Mesenchymal stem cell (in vitro differentiated cells and primary cell): ENCODE measurements at regions not wholly inside any gene's neighbourhood (a gene's known extent, or its start where the extent isn't known, plus 50 kb on each side); places are given as distances from the start of the nearest gene placed in this dataset.
"Not testable (repeated sequence)": the region's sequence is repeated elsewhere in the genome, so short reads cannot be mapped to it uniquely, and the experiment has no call there.

Experiments
- DNase-seq: peaks from one replicate; pipeline ENCODE4 v3.0.0-alpha.2; 2013
- H2AFZ ChIP-seq: one replicate; pipeline ENCODE4 v1.6.1; 2013; ENCODE audit warnings: low read depth, mild to moderate bottlenecking, control low read depth, inconsistent platforms, low read length, moderate library complexity
- H2AK5ac ChIP-seq: 2 replicates; pipeline ENCODE4 v1.6.1; 2013; ENCODE audit warnings: low read length, moderate library complexity, mild to moderate bottlenecking, inconsistent platforms; ENCODE audit not compliant: severe bottlenecking
- H2BK120ac ChIP-seq: one replicate; pipeline ENCODE4 v1.6.1; 2013; ENCODE audit warnings: low read depth, mild to moderate bottlenecking, inconsistent platforms, low read length, moderate library complexity
- H2BK12ac ChIP-seq, 2 experiments: one replicate each; pipeline ENCODE4 v1.6.1; 2013; ENCODE audit warnings: inconsistent platforms in 2 of 2, low read length in 2 of 2, mild to moderate bottlenecking in 2 of 2, moderate library complexity in 2 of 2, control low read depth in 1 of 2
- H2BK15ac ChIP-seq: one replicate; pipeline ENCODE4 v1.6.1; 2013; ENCODE audit warnings: mild to moderate bottlenecking, low read depth, inconsistent platforms; ENCODE audit not compliant: poor library complexity, severe bottlenecking
- H2BK5ac ChIP-seq: 2 replicates; pipeline ENCODE4 v1.6.1; 2013; ENCODE audit warnings: low read depth, mild to moderate bottlenecking, low read length, control low read depth, inconsistent platforms; ENCODE audit not compliant: poor library complexity, severe bottlenecking
- H3K14ac ChIP-seq, 2 experiments: one replicate each; pipeline ENCODE4 v1.6.1; 2013; ENCODE audit warnings: inconsistent platforms in 2 of 2, low read length in 2 of 2, control low read depth in 1 of 2, mild to moderate bottlenecking in 1 of 2, moderate library complexity in 1 of 2
- H3K18ac ChIP-seq, 2 experiments: one replicate each; pipeline ENCODE4 v1.6.1; 2013; ENCODE audit warnings: inconsistent platforms in 2 of 2, low read length in 2 of 2, control low read depth in 1 of 2, low read depth in 1 of 2, mild to moderate bottlenecking in 1 of 2
- H3K23ac ChIP-seq, 2 experiments: one replicate each; pipeline ENCODE4 v1.6.1; 2013; ENCODE audit warnings: inconsistent platforms in 2 of 2, low read length in 2 of 2, mild to moderate bottlenecking in 2 of 2, moderate library complexity in 2 of 2, control low read depth in 1 of 2
- H3K27ac ChIP-seq: 2 replicates; pipeline ENCODE4 v1.5.1; 2013; ENCODE audit warnings: mild to moderate bottlenecking, moderate library complexity, low read length, control low read depth, inconsistent platforms; ENCODE audit not compliant: poor library complexity, severe bottlenecking
- H3K27me3 ChIP-seq, 2 experiments: 2 replicates each; pipeline versions ENCODE4 v1.6.1 to v1.7.0; 2013; ENCODE audit warnings: low read length in 2 of 2, mild to moderate bottlenecking in 2 of 2, moderate library complexity in 2 of 2, control low read depth in 1 of 2, inconsistent platforms in 1 of 2; ENCODE audit not compliant: control insufficient read depth in 1 of 2, insufficient read depth in 1 of 2
- H3K36me3 ChIP-seq, 2 experiments: 2 replicates each; pipeline versions ENCODE4 v1.6.1 to v1.7.0; 2013; ENCODE audit warnings: low read length in 2 of 2, control low read depth in 1 of 2, inconsistent platforms in 1 of 2, low read depth in 1 of 2, mild to moderate bottlenecking in 1 of 2; ENCODE audit not compliant: insufficient read depth in 2 of 2, control insufficient read depth in 1 of 2
- H3K4ac ChIP-seq, 2 experiments: one replicate each; pipeline ENCODE4 v1.6.1; 2013; ENCODE audit warnings: inconsistent platforms in 2 of 2, low read length in 2 of 2, mild to moderate bottlenecking in 2 of 2, moderate library complexity in 2 of 2, control low read depth in 1 of 2, low read depth in 1 of 2
- H3K4me1 ChIP-seq: 2 replicates; pipeline ENCODE4 v1.6.1; 2013; ENCODE audit warnings: low read depth, low read length, control low read depth; ENCODE audit not compliant: control insufficient read depth, insufficient read depth
- H3K4me2 ChIP-seq: 2 replicates; pipeline ENCODE4 v1.6.1; 2013; ENCODE audit warnings: low read length, mild to moderate bottlenecking, inconsistent platforms; ENCODE audit not compliant: poor library complexity, severe bottlenecking
- H3K4me3 ChIP-seq, 2 experiments: 2 replicates each; pipeline versions ENCODE4 v1.5.1 to v1.7.0; 2013; ENCODE audit warnings: low read length in 2 of 2, mild to moderate bottlenecking in 2 of 2, control low read depth in 1 of 2, low read depth in 1 of 2; ENCODE audit not compliant: insufficient read depth in 1 of 2
- H3K79me1 ChIP-seq: replicated peaks from 2 replicates; pipeline ENCODE4 v1.6.1; 2013; ENCODE audit warnings: mild to moderate bottlenecking, control low read depth, low read length, inconsistent platforms; ENCODE audit not compliant: poor library complexity, severe bottlenecking
- H3K9ac ChIP-seq: 2 replicates; pipeline ENCODE4 v1.7.0; 2013; ENCODE audit warnings: mild to moderate bottlenecking, low read length, moderate library complexity
- H3K9me3 ChIP-seq: 2 replicates; pipeline ENCODE4 v1.7.0; 2013; ENCODE audit warnings: mild to moderate bottlenecking, low read length; ENCODE audit not compliant: control insufficient read depth
- H4K8ac ChIP-seq: one replicate; pipeline ENCODE4 v1.6.1; 2013; ENCODE audit warnings: inconsistent platforms, mild to moderate bottlenecking, low read length, moderate library complexity
- H4K91ac ChIP-seq: one replicate; pipeline ENCODE4 v1.6.1; 2013; ENCODE audit warnings: mild to moderate bottlenecking, low read length, inconsistent platforms
- WGBS: methylation state at CpG from one replicate; pipeline ENCODE4 v1.1.7; 2013; ENCODE audit warnings: mixed read lengths; 5-methylcytosine and 5-hydroxymethylcytosine counted together

GRCh38 chr6:135686784-135687301 is 164.7 kb upstream of the PDE7B start:
- H2BK120ac ChIP-seq, result no peak overlapping the region
- no peak overlapping the region for H3K9ac ChIP-seq
- H3K4me3 ChIP-seq, result no peak overlapping the region
- no peak overlapping the region for H3K4ac ChIP-seq
- H3K18ac ChIP-seq, result no peak overlapping the region
- 37% methylated on average over 2 of the region's 2 CpGs for WGBS
- no peak overlapping the region for H2AK5ac ChIP-seq
- H3K23ac ChIP-seq, result no peak overlapping the region
- H3K9me3 ChIP-seq, result no peaks in the 10 kb centered on the region
- H2BK5ac ChIP-seq, result no peak overlapping the region
- no peaks in the 10 kb centered on the region for H3K27me3 ChIP-seq
- no peak overlapping the region for H2BK15ac ChIP-seq
- H2BK12ac ChIP-seq, result no peak overlapping the region
- no peaks in the 10 kb centered on the region for H3K4me1 ChIP-seq
- no peak overlapping the region for H3K27ac ChIP-seq
- H2AFZ ChIP-seq, result no peak overlapping the region
- H3K4me2 ChIP-seq, result no peak overlapping the region
- peak; percentile 32 for DNase-seq
- no peaks in the 10 kb centered on the region for H3K79me1 ChIP-seq
- H4K91ac ChIP-seq, result no peak overlapping the region
- H4K8ac ChIP-seq, result no peak overlapping the region
- no peak overlapping the region for H3K14ac ChIP-seq
- no peaks in the 10 kb centered on the region for H3K36me3 ChIP-seq

GRCh38 chr6:135688476-135688875 is 163.0 kb upstream of the PDE7B start:
- H3K36me3 ChIP-seq, result not testable (repeated sequence)
- WGBS, result 84% methylated on average over 4 of the region's 6 CpGs

GRCh38 chr6:135692426-135692825 is 159.1 kb upstream of the PDE7B start:
- no peak overlapping the region for H3K14ac ChIP-seq
- H3K9ac ChIP-seq, result no peak overlapping the region
- H3K27ac ChIP-seq, result no peak overlapping the region
- H3K4ac ChIP-seq, result no peak overlapping the region
- H2BK5ac ChIP-seq, result no peak overlapping the region
- no peak overlapping the region for H3K4me2 ChIP-seq
- no peak overlapping the region for H2AFZ ChIP-seq
- H2BK15ac ChIP-seq, result no peak overlapping the region
- no peak overlapping the region for H2AK5ac ChIP-seq
- WGBS, result 89% methylated on average over 1 of the region's 2 CpGs
- H4K91ac ChIP-seq, result no peak overlapping the region
- no peak overlapping the region for H3K4me3 ChIP-seq
- H3K18ac ChIP-seq, result no peak overlapping the region
- no peaks in the 10 kb centered on the region for H3K9me3 ChIP-seq
- no peaks in the 10 kb centered on the region for H3K36me3 ChIP-seq
- no peak overlapping the region for H4K8ac ChIP-seq
- H3K23ac ChIP-seq, result no peak overlapping the region
- peaks cover 1% of the 10 kb centered on the region for H3K4me1 ChIP-seq
- no peaks in the 10 kb centered on the region for H3K27me3 ChIP-seq
- DNase-seq, result no peak
- no peaks in the 10 kb centered on the region for H3K79me1 ChIP-seq
- no peak overlapping the region for H2BK120ac ChIP-seq
- no peak overlapping the region for H2BK12ac ChIP-seq

More at GRCh38 chr6:135688476-135688875, 163.0 kb upstream of the PDE7B start:
- not testable (repeated sequence) for H3K27me3 ChIP-seq, H3K9me3 ChIP-seq, H3K4ac ChIP-seq, H3K4me2 ChIP-seq, H2BK15ac ChIP-seq, H3K4me3 ChIP-seq, H2AK5ac ChIP-seq, H4K8ac ChIP-seq, H3K18ac ChIP-seq, H3K4me1 ChIP-seq, H2BK12ac ChIP-seq, H4K91ac ChIP-seq, H3K79me1 ChIP-seq, H2AFZ ChIP-seq, H3K27ac ChIP-seq, H2BK5ac ChIP-seq, H2BK120ac ChIP-seq, H3K23ac ChIP-seq, DNase-seq, H3K9ac ChIP-seq
- peak overlapping the region in 1 of 2 experiments; percentile 5 for H3K14ac ChIP-seq

GRCh38 chr6:135693811-135694370 is 157.6 kb upstream of the PDE7B start:
- Histone ChIP-seq H2BK12ac (no peak overlapping the region), H4K91ac (no peak overlapping the region), H3K4ac (no peak overlapping the region), H3K4me1 (peaks cover 1% of the 10 kb centered on the region), H2AFZ (no peak overlapping the region), H3K27ac (no peak overlapping the region), H3K36me3 (no peaks in the 10 kb centered on the region), H2AK5ac (no peak overlapping the region), H3K23ac (no peak overlapping the region), H3K18ac (no peak overlapping the region), H4K8ac (no peak overlapping the region), H3K4me3 (no peak overlapping the region), H2BK5ac (no peak overlapping the region), H3K4me2 (no peak overlapping the region), H2BK15ac (no peak overlapping the region), H3K79me1 (no peaks in the 10 kb centered on the region), H2BK120ac (no peak overlapping the region), H3K14ac (no peak overlapping the region), H3K9me3 (no peaks in the 10 kb centered on the region), H3K27me3 (no peaks in the 10 kb centered on the region), H3K9ac (no peak overlapping the region)
- no peak for DNase-seq
- 75% methylated on average over 4 of the region's 7 CpGs for WGBS
